Breast epithelium (tissue), 4 donors: ENCODE measurements at regions not wholly inside any gene's neighbourhood (a gene's known extent, or its start where the extent isn't known, plus 50 kb on each side); places are given as distances from the start of the nearest gene placed in this dataset.

Experiments
- DNase-seq, 2 donors: peaks; one replicate each; pipeline ENCODE4 v3.0.0-alpha.2; 2019; ENCODE audit warnings: low spot score in 2 of 2
- H3K27ac ChIP-seq, 2 donors: fragments of 200-600 bp; sonication (generic) in 1 of 2; one replicate each; pipeline ENCODE4 v1.5.1; 2016 to 2019; ENCODE audit warnings: mild to moderate bottlenecking in 1 of 2
- H3K27me3 ChIP-seq, 2 donors: fragments of 200-600 bp; sonication (generic) in 1 of 2; one replicate each; pipeline versions ENCODE4 v1.5.1 to v1.6.0; 2017 to 2019; ENCODE audit warnings: control low read depth in 1 of 2, mild to moderate bottlenecking in 1 of 2
- H3K36me3 ChIP-seq: fragments of 200-600 bp; one replicate; pipeline ENCODE4 v1.5.1; 2019
- H3K4me1 ChIP-seq, 2 donors: fragments of 200-600 bp; sonication (generic); one replicate each; pipeline ENCODE4 v1.5.1; 2016 to 2019; ENCODE audit warnings: control low read depth in 1 of 2
- H3K4me3 ChIP-seq, 3 donors: fragments of 200-600 bp; sonication (generic); 1 replicate in 2 of 3; 2 replicates in 1 of 3; pipeline ENCODE4 v1.5.1; 2016 to 2019; ENCODE audit warnings: mild to moderate bottlenecking in 3 of 3, moderate library complexity in 2 of 3
- H3K9me3 ChIP-seq, 2 donors: fragments of 200-600 bp; sonication (generic) in 1 of 2; one replicate each; pipeline ENCODE4 v1.5.1; 2016 to 2019; ENCODE audit warnings: control low read depth in 1 of 2
- CTCF ChIP-seq, 3 donors: fragments of 450-650 bp; IDR thresholded peaks; one replicate each; pipeline ENCODE4 v1.5.1; 2016 to 2017; ENCODE audit warnings: antibody characterized with exemption in 3 of 3, mild to moderate bottlenecking in 3 of 3, moderate library complexity in 3 of 3
- POLR2A ChIP-seq: fragments of 450-650 bp; IDR thresholded peaks from one replicate; pipeline ENCODE4 v1.6.1; 2016; ENCODE audit warnings: antibody characterized with exemption, mild to moderate bottlenecking, moderate library complexity
- POLR2AphosphoS5 ChIP-seq, 3 donors: sonication (generic); formaldehyde crosslinking; IDR thresholded peaks; one replicate each; pipeline ENCODE4 v1.6.1; 2017; ENCODE audit warnings: antibody characterized with exemption in 3 of 3
- intact Hi-C: fragments of 100-400 bp; cut with DNase I; formaldehyde crosslinking; loops from one replicate; pipeline ENCODE4 v1.15.1; 2023; ENCODE audit warnings: low total_unique reads

- no peak overlapping the region for H3K27ac ChIP-seq
- no peak for DNase-seq
- H3K36me3 ChIP-seq, result no peaks in the 10 kb centered on the region
- no peaks in the 10 kb centered on the region for H3K9me3 ChIP-seq
- TF ChIP-seq CTCF (IDR thresholded peaks at IDR 0.05), result no peak
- no peak for TF ChIP-seq POLR2AphosphoS5 (IDR thresholded peaks at IDR 0.05)
- TF ChIP-seq POLR2A, result no peak
- peaks cover 0 to 4% of the 10 kb centered on the region in 2 donors for H3K4me1 ChIP-seq
- H3K4me3 ChIP-seq, result no peak overlapping the region
- intact Hi-C loops, result no loop called here
- no peaks in the 10 kb centered on the region for H3K27me3 ChIP-seq
Observed at GRCh38 chr13:50690006-50690405, 153.5 kb downstream of the DLEU7 start.

DNA sequence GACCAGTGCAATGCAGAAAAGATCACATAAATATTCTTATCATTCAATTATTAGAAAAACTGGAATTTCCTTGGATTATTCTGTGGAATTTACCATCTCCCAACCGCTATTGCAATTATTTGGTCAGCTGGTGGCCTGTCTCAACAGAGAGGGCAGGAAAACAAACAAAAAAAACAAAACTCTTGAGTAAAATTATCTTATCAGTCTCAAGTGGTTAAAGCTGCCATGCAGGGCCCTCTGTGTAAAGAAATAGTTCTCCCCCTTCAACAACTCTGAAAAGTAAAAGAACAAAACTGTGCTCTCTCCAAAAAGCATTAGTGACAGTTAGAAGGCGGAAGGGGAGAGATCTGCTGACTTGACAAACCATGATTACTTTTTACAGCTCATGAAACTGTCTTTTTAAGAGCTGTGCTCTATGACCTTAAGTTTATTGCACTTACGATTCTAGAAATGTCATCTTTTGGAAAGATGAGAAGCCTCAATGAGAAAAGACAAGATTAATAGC is 152.3 kb downstream of the DLEU7 start:
- no peak overlapping the region for H3K4me3 ChIP-seq
- H3K27ac ChIP-seq, result no peak overlapping the region
- H3K27me3 ChIP-seq, result no peaks in the 10 kb centered on the region
- no peak for TF ChIP-seq CTCF (IDR thresholded peaks at IDR 0.05)
- TF ChIP-seq POLR2AphosphoS5 (IDR thresholded peaks at IDR 0.05), result no peak
- no peak for TF ChIP-seq POLR2A
- H3K9me3 ChIP-seq, result no peaks in the 10 kb centered on the region
- H3K4me1 ChIP-seq, result peaks cover 0 to 4% of the 10 kb centered on the region in 2 donors
- H3K36me3 ChIP-seq, result no peaks in the 10 kb centered on the region
- DNase-seq, result no peak
- intact Hi-C loops, result no loop called here

GRCh38 chr13:50691681-50692263 is 151.7 kb downstream of the DLEU7 start:
- DNase-seq, result no peak
- Histone ChIP-seq H3K4me1 (peaks cover 0 to 4% of the 10 kb centered on the region in 2 donors), H3K4me3 (no peak overlapping the region), H3K36me3 (no peaks in the 10 kb centered on the region), H3K27ac (no peak overlapping the region), H3K27me3 (no peaks in the 10 kb centered on the region), H3K9me3 (no peaks in the 10 kb centered on the region)
- TF ChIP-seq POLR2AphosphoS5 (IDR thresholded peaks at IDR 0.05) (no peak), POLR2A (no peak), CTCF (IDR thresholded peaks at IDR 0.05) (no peak)
- intact Hi-C loops, result no loop called here

- Histone ChIP-seq H3K36me3 (no peaks in the 10 kb centered on the region), H3K4me3 (no peak overlapping the region), H3K4me1 (peaks cover 0 to 4% of the 10 kb centered on the region in 2 donors), H3K27me3 (no peaks in the 10 kb centered on the region), H3K9me3 (no peaks in the 10 kb centered on the region), H3K27ac (no peak overlapping the region)
- intact Hi-C loops, result no loop called here
- TF ChIP-seq POLR2A (no peak), CTCF (IDR thresholded peaks at IDR 0.05) (no peak), POLR2AphosphoS5 (IDR thresholded peaks at IDR 0.05) (no peak)
- DNase-seq, result no peak
Observed at GRCh38 chr13:50692396-50692915, 151.0 kb downstream of the DLEU7 start.

DNA sequence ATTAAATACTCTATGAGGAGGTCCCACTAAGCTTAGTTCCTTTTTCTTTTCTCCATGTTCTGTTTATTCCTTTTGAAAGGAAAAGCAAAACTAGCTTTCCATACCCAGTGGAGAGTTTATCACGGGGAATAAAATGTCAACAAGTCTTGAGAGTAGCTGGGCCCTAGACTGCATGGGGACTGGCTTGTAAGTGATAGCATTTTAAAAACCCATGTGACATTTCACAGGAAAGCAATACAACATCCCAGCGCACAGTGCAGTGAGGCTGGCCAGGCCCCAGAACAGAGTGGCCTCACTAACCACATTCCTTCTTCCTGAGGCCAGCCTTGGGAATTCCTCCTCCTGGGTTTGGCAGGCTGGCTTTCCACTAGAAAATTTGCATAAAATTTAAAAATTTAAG is 149.8 kb downstream of the DLEU7 start:
- no peak for TF ChIP-seq POLR2A
- TF ChIP-seq POLR2AphosphoS5 (IDR thresholded peaks at IDR 0.05), result no peak
- no peak for TF ChIP-seq CTCF (IDR thresholded peaks at IDR 0.05)
- Histone ChIP-seq H3K9me3 (no peaks in the 10 kb centered on the region), H3K4me3 (no peak overlapping the region), H3K27ac (peak overlapping the region in 1 of 2 donors; percentile 32), H3K27me3 (no peaks in the 10 kb centered on the region), H3K4me1 (peaks cover 0 to 4% of the 10 kb centered on the region in 2 donors), H3K36me3 (no peaks in the 10 kb centered on the region)
- intact Hi-C loops, result no loop called here
- no peak for DNase-seq
